Endodermal cell (in vitro differentiated cells): ENCODE measurements at regions not wholly inside any gene's neighbourhood (a gene's known extent, or its start where the extent isn't known, plus 50 kb on each side); places are given as distances from the start of the nearest gene placed in this dataset.

Experiments
- DNase-seq: peaks from one replicate; pipeline ENCODE4 v3.0.0-alpha.2; 2017
- H3K27ac ChIP-seq: 2 replicates; pipeline ENCODE4 v1.5.1; 2013; ENCODE audit warnings: mild to moderate bottlenecking, low read depth, low read length, moderate library complexity
- H3K27me3 ChIP-seq: 2 replicates; pipeline ENCODE4 v1.6.1; 2013; ENCODE audit warnings: mild to moderate bottlenecking, low read length, moderate library complexity; ENCODE audit not compliant: insufficient read depth, control insufficient read depth, poor library complexity, severe bottlenecking
- H3K36me3 ChIP-seq: 2 replicates; pipeline ENCODE4 v1.7.0; 2013; ENCODE audit warnings: mild to moderate bottlenecking, low read length, moderate library complexity; ENCODE audit not compliant: control insufficient read depth, insufficient read depth
- H3K4me1 ChIP-seq: one replicate; pipeline ENCODE4 v1.7.0; 2013; ENCODE audit warnings: low read length; ENCODE audit not compliant: control insufficient read depth, insufficient read depth
- H3K4me3 ChIP-seq: 2 replicates; pipeline ENCODE4 v1.5.1; 2013; ENCODE audit warnings: mild to moderate bottlenecking, low read length, moderate library complexity
- H3K9ac ChIP-seq: 2 replicates; pipeline ENCODE4 v1.6.1; 2013; ENCODE audit warnings: mild to moderate bottlenecking, low read length, moderate library complexity; ENCODE audit not compliant: poor library complexity, severe bottlenecking; ENCODE audit errors: extremely low read depth
- H3K9me3 ChIP-seq: 2 replicates; pipeline ENCODE4 v1.6.1; 2013; ENCODE audit warnings: mild to moderate bottlenecking, low read length, moderate library complexity; ENCODE audit not compliant: control insufficient read depth
- H3K27ac Mint-ChIP-seq: 2 replicates; pipeline ENCODE4 v1.8.0; 2020; ENCODE audit warnings: mixed read lengths
- H3K27me3 Mint-ChIP-seq: 2 replicates; pipeline ENCODE4 v1.8.0; 2021; ENCODE audit warnings: mild to moderate bottlenecking, mixed read lengths; ENCODE audit not compliant: insufficient read depth
- H3K36me3 Mint-ChIP-seq: 2 replicates; pipeline ENCODE4 v1.8.0; 2020; ENCODE audit warnings: low read depth, mixed read lengths
- H3K4me1 Mint-ChIP-seq: 2 replicates; pipeline ENCODE4 v1.8.0; 2020; ENCODE audit warnings: mixed read lengths
- H3K4me3 Mint-ChIP-seq: 2 replicates; pipeline ENCODE4 v1.8.0; 2020; ENCODE audit warnings: mild to moderate bottlenecking, moderate library complexity, mixed read lengths
- H3K9me3 Mint-ChIP-seq: 2 replicates; pipeline ENCODE4 v1.8.0; 2020; ENCODE audit warnings: mild to moderate bottlenecking, mixed read lengths
- WGBS, 2 experiments: methylation state at CpG; one replicate each; pipeline versions ENCODE4 v1.1.5 to v1.1.7; 2013; ENCODE audit warnings: missing lambda C conversion rate in 2 of 2, mixed read lengths in 1 of 2; ENCODE audit not compliant: insufficient coverage in 1 of 2, insufficient read length in 1 of 2; 5-methylcytosine and 5-hydroxymethylcytosine counted together
- TF ChIP-seq, protein P1 (sequence below): fragments of 200-600 bp; sonication (generic); conservative IDR thresholded peaks from 2 replicates; pipeline ENCODE4 v1.5.0; 2021; ENCODE audit warnings: antibody characterized with exemption, mild to moderate bottlenecking

DNA sequence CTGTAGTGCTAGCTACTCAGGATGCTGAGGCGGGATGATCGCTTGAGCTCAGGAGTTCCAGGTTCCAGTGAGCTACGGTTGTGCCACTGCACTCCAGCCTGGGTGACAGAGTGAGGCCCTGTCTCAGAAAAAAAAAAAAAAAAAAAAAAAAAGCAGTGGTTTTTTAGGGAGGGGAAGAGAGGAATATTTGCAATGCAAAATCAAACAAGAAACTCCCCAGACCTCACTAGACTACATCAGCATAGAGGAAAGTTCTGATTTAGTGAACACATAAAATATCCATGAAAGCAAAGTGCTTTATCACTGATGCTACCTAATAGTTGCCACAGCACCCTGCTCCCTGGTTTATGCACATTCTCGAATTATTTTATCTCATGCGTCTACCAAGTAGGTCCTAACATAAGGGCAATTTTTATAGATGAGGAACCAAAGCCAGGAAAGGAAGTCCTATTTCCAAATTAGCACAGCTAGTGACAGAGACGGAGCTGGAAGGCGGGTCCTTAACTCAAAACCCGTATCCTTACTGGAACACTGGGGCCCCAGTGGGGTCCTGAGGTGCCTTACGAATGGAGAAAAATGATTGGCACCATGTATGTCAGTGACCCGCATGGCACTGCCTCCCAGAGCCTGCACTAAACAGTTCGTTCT, 50.7 kb upstream of the GPR157 start:
- H3K36me3 Mint-ChIP-seq: peaks cover 12% of the 10 kb centered on the region
- whole genome bisulfite sequencing, 2 experiments: 93 to 97% methylated on average over 8 to 11 of the region's 11 CpGs
- H3K9ac ChIP-seq: no peak overlapping the region
- no peaks in the 10 kb centered on the region for H3K4me1 ChIP-seq
- H3K27me3 ChIP-seq: peaks cover 27% of the 10 kb centered on the region
- TF ChIP-seq, protein P1, sequence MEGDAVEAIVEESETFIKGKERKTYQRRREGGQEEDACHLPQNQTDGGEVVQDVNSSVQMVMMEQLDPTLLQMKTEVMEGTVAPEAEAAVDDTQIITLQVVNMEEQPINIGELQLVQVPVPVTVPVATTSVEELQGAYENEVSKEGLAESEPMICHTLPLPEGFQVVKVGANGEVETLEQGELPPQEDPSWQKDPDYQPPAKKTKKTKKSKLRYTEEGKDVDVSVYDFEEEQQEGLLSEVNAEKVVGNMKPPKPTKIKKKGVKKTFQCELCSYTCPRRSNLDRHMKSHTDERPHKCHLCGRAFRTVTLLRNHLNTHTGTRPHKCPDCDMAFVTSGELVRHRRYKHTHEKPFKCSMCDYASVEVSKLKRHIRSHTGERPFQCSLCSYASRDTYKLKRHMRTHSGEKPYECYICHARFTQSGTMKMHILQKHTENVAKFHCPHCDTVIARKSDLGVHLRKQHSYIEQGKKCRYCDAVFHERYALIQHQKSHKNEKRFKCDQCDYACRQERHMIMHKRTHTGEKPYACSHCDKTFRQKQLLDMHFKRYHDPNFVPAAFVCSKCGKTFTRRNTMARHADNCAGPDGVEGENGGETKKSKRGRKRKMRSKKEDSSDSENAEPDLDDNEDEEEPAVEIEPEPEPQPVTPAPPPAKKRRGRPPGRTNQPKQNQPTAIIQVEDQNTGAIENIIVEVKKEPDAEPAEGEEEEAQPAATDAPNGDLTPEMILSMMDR: no peak
- H3K27me3 Mint-ChIP-seq: peaks cover 31% of the 10 kb centered on the region
- peaks cover 10% of the 10 kb centered on the region for H3K9me3 Mint-ChIP-seq
- no peak overlapping the region for H3K27ac ChIP-seq
- DNase-seq: no peak
- no peak overlapping the region for H3K4me3 Mint-ChIP-seq
- peaks cover 10% of the 10 kb centered on the region for H3K9me3 ChIP-seq
- H3K4me3 ChIP-seq: peak overlapping the region; percentile 92
- no peak overlapping the region for H3K27ac Mint-ChIP-seq
- peaks cover 8% of the 10 kb centered on the region for H3K4me1 Mint-ChIP-seq
- peaks cover 21% of the 10 kb centered on the region for H3K36me3 ChIP-seq

DNA sequence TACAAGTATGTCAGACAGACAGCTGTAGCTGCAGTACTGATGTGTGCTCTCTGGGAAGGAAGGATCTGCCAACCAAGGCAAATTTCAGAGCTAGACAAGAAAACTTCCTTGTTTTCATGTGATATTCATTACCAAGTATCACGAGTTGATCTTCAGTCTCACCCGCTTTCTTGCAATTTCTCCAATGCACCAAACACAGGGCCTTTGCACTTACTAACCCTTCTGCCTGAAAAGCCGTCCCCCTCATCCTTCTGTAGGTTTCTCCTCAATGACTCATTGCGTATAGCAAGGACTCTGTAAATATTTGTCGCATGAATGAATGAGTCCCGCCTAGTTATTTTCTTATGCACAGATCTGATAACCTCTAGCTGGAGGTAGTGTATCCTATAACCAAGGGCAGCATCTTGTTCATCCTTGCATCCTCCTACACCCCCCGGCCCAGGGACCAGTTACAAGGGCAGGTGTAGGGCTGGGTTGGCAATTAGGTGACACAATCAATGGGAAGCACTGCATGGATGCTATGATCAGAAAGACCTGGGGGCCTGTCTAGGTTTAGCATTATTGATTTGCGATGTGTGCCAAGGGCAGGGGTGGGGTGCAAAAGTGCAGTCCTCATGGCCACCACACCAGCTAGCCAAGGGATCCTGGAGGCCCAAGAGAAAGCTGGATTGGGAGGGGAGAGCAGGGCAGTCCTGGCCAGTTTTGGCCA, 51.4 kb upstream of the GPR157 start:
- peak overlapping the region; percentile 92 for H3K4me3 ChIP-seq
- H3K27me3 ChIP-seq: peaks cover 27% of the 10 kb centered on the region
- no peak overlapping the region for H3K9ac ChIP-seq
- peaks cover 4% of the 10 kb centered on the region for H3K9me3 ChIP-seq
- peaks cover 16% of the 10 kb centered on the region for H3K36me3 ChIP-seq
- H3K4me3 Mint-ChIP-seq: no peak overlapping the region
- H3K27me3 Mint-ChIP-seq: peaks cover 37% of the 10 kb centered on the region
- H3K4me1 ChIP-seq: no peaks in the 10 kb centered on the region
- peaks cover 4% of the 10 kb centered on the region for H3K9me3 Mint-ChIP-seq
- no peak overlapping the region for H3K27ac Mint-ChIP-seq
- DNase-seq: no peak
- no peak overlapping the region for H3K27ac ChIP-seq
- WGBS, 2 experiments: 93 to 98% methylated on average over 7 to 8 of the region's 8 CpGs
- peaks cover 6% of the 10 kb centered on the region for H3K36me3 Mint-ChIP-seq
- H3K4me1 Mint-ChIP-seq: peaks cover 8% of the 10 kb centered on the region
- TF ChIP-seq, protein P1: no peak

DNA sequence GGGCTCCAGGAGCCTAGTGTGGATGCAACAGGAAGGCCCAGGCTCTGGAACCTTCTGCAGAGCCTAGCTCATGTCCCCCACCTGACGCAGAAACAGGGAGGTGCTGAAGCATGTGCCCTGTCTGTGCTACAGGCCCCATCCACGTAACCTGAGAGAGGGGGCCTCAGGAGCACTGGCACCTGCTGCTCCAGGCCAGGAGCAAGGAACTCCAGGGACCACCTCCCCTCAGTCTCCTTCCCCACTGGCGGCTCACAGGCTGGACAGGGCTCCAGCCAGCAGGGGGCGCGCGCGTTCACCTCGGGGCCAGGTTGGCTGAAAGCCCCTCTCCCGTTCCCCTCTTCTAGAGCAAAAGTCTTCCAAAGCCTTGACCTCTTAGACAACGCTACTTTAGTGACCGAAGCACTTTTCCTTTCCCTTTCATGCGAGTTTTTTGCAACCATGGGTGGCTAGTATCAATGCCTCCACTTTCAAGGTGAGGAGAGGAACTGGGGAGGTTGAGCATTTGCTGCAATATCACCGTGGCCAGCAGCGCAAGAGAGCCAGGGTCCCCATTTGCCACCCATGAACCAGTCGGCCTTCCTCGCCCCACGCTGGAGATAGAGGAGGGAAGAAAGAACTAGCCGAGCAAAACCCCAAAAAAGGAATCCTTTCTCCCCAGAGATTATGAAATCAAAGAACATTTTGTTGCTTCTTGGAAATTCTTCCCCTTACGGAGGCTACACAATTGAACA, 52.4 kb upstream of the GPR157 start:
- Histone ChIP-seq H3K4me1 (no peaks in the 10 kb centered on the region), H3K4me3 (peak overlapping the region; percentile 92), H3K27me3 (peaks cover 27% of the 10 kb centered on the region), H3K9me3 (no peaks in the 10 kb centered on the region), H3K27ac (peak overlapping the region; percentile 51), H3K9ac (peak overlapping the region; percentile 62), H3K36me3 (peaks cover 13% of the 10 kb centered on the region)
- Mint-ChIP-seq H3K9me3 (peaks cover 4% of the 10 kb centered on the region), H3K27me3 (peaks cover 39% of the 10 kb centered on the region), H3K27ac (peak overlapping the region; percentile 20), H3K36me3 (peaks cover 3% of the 10 kb centered on the region), H3K4me1 (peaks cover 8% of the 10 kb centered on the region), H3K4me3 (peak overlapping the region; percentile 62)
- peak; percentile 95 for DNase-seq
- TF ChIP-seq, protein P1: peak; percentile 98
- 17 to 20% methylated on average over 7 to 19 of the region's 19 CpGs for WGBS, 2 experiments
